B cell (primary cell): ENCODE measurements at regions not wholly inside any gene's neighbourhood (a gene's known extent, or its start where the extent isn't known, plus 50 kb on each side); places are given as distances from the start of the nearest gene placed in this dataset.

ENCODE experiments used
- CTCF ChIP-seq: fragments of 200-600 bp; IDR thresholded peaks from one replicate; pipeline ENCODE4 v1.8.0; 2022; ENCODE audit warnings: antibody characterized with exemption, mild to moderate bottlenecking
- EZH2 ChIP-seq: IDR thresholded peaks from 2 replicates; pipeline ENCODE4 v1.6.1; 2012; ENCODE audit warnings: borderline replicate concordance, low read depth, mild to moderate bottlenecking, moderate library complexity, low read length; ENCODE audit not compliant: insufficient read depth, poor library complexity, severe bottlenecking

GRCh38 chr1:30648408-30649000, 74.9 kb downstream of the MATN1 start:
- TF ChIP-seq CTCF, result no peak
- no peak for TF ChIP-seq EZH2
